ENCODE measurements at regions not wholly inside any gene's neighbourhood (a gene's known extent, or its start where the extent isn't known, plus 50 kb on each side); places are given as distances from the start of the nearest gene placed in this dataset.

DNA sequence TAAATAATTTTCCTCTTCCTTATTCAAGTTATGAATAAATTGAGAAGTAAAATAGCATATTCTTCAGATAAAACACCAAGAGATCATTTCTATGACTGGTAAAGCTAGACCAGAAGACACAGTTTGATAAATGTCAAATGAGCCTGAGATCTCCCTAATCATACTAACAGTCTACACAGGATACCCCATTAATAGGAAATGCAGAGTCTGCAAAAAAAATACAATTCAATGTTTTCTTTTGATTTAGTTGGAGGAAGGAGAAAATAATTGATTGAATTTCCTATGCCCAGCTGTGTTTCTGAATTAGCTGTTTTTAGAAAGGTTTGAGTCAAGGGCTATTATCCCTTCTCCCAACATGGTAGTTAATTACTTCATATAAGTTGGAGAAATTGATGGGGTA is 734.6 kb upstream of the SLITRK1 start:
- TF ChIP-seq GATA2 (IDR thresholded peaks at IDR 0.05; ENCODE audit: low read depth, low read length) (no peak), GATA3 (IDR thresholded peaks at IDR 0.05; ENCODE audit: low read depth, low read length) (no peak)
